PC-9 (cell line): ENCODE measurements at regions not wholly inside any gene's neighbourhood (a gene's known extent, or its start where the extent isn't known, plus 50 kb on each side); places are given as distances from the start of the nearest gene placed in this dataset.

Experiments
- EZH2 ChIP-seq: fragments of 200-600 bp; sonication (generic); IDR thresholded peaks from 2 replicates; pipeline ENCODE4 v1.8.0; 2017; ENCODE audit warnings: antibody characterized with exemption, low read depth
- TF ChIP-seq, protein P1 (sequence below): fragments of 200-600 bp; sonication (generic); conservative IDR thresholded peaks from 2 replicates; pipeline ENCODE4 v1.6.1; 2017; ENCODE audit warnings: mixed run types, antibody characterized with exemption, mild to moderate bottlenecking, moderate library complexity

DNA sequence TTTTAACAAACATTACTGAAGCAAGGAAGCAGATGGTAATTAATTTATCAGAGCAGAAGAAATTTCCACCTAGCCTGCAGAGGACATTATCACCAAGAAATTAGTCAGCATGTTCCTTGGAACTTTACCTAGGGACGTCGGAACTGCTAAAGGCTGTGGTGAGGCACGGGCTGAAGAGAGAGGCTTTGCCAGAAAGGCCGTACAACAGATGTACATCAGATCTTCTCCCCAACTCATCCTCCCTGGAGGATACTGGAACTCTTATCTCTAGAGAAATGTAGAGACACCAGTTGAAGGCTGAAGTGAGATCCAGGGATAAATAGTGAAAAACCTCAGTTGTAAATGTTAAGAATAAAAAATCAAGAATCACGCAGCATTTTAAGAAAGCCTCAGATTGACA, 257.1 kb downstream of the SAMD5 start:
- TF ChIP-seq, protein P1, sequence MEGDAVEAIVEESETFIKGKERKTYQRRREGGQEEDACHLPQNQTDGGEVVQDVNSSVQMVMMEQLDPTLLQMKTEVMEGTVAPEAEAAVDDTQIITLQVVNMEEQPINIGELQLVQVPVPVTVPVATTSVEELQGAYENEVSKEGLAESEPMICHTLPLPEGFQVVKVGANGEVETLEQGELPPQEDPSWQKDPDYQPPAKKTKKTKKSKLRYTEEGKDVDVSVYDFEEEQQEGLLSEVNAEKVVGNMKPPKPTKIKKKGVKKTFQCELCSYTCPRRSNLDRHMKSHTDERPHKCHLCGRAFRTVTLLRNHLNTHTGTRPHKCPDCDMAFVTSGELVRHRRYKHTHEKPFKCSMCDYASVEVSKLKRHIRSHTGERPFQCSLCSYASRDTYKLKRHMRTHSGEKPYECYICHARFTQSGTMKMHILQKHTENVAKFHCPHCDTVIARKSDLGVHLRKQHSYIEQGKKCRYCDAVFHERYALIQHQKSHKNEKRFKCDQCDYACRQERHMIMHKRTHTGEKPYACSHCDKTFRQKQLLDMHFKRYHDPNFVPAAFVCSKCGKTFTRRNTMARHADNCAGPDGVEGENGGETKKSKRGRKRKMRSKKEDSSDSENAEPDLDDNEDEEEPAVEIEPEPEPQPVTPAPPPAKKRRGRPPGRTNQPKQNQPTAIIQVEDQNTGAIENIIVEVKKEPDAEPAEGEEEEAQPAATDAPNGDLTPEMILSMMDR, result no peak
- no peak for TF ChIP-seq EZH2
